OCI-LY1 (cell line): ENCODE measurements at regions not wholly inside any gene's neighbourhood (a gene's known extent, or its start where the extent isn't known, plus 50 kb on each side); places are given as distances from the start of the nearest gene placed in this dataset.

Experiments used
- H2AFZ ChIP-seq: fragments of 200-600 bp; sonication (generic), shearing (Covaris generic); 2 replicates; pipeline ENCODE4 v1.6.0; 2014; ENCODE audit warnings: antibody characterized with exemption, mild to moderate bottlenecking, low read length
- H3F3A ChIP-seq: fragments of 200-600 bp; sonication (generic), shearing (Covaris generic); 2 replicates; pipeline ENCODE4 v1.6.0; 2014; ENCODE audit warnings: mild to moderate bottlenecking, antibody characterized with exemption, low read length, moderate library complexity; ENCODE audit not compliant: insufficient read depth
- H3K27ac ChIP-seq: fragments of 200-600 bp; sonication (generic); 2 replicates; pipeline ENCODE4 v1.5.1; 2014; ENCODE audit warnings: low read length, mixed run types, mild to moderate bottlenecking, low read depth; ENCODE audit not compliant: poor library complexity, severe bottlenecking
- H3K27me3 ChIP-seq: fragments of 200-600 bp; sonication (generic); 2 replicates; pipeline ENCODE4 v1.6.0; 2014; ENCODE audit warnings: antibody characterized with exemption, mild to moderate bottlenecking, low read length, moderate library complexity; ENCODE audit not compliant: insufficient read depth
- H3K36me3 ChIP-seq: fragments of 200-600 bp; sonication (generic); 2 replicates; pipeline ENCODE4 v1.6.1; 2014; ENCODE audit warnings: mild to moderate bottlenecking, antibody characterized with exemption, low read length, moderate library complexity, mixed read lengths; ENCODE audit not compliant: insufficient read depth
- H3K4me1 ChIP-seq: fragments of 200-600 bp; sonication (generic); 2 replicates; pipeline ENCODE4 v1.5.1; 2014; ENCODE audit warnings: mild to moderate bottlenecking, low read length, moderate library complexity; ENCODE audit not compliant: insufficient read depth, severe bottlenecking
- H3K4me2 ChIP-seq: fragments of 200-600 bp; sonication (generic), shearing (Covaris generic); 2 replicates; pipeline ENCODE4 v1.6.1; 2014; ENCODE audit warnings: low read length
- H3K4me3 ChIP-seq: fragments of 200-600 bp; sonication (generic); 2 replicates; pipeline ENCODE4 v1.5.1; 2014; ENCODE audit warnings: low read length, low read depth, mild to moderate bottlenecking, mixed read lengths; ENCODE audit not compliant: poor library complexity, severe bottlenecking
- H3K79me2 ChIP-seq: fragments of 200-600 bp; shearing (Covaris generic); 2 replicates; pipeline ENCODE4 v1.6.1; 2016; ENCODE audit warnings: mixed run types, low read length, mixed read lengths; ENCODE audit not compliant: insufficient read depth
- H3K9ac ChIP-seq: fragments of 200-600 bp; sonication (generic), shearing (Covaris generic); 2 replicates; pipeline ENCODE4 v1.6.1; 2014; ENCODE audit warnings: mild to moderate bottlenecking, low read length, mixed read lengths
- H3K9me2 ChIP-seq: fragments of 200-600 bp; sonication (generic), shearing (Covaris generic); 2 replicates; pipeline ENCODE4 v1.6.1; 2014; ENCODE audit warnings: low read depth, mild to moderate bottlenecking, low read length, mixed read lengths
- H3K9me3 ChIP-seq: fragments of 200-600 bp; shearing (Covaris generic); 2 replicates; pipeline ENCODE4 v1.6.1; 2014; ENCODE audit warnings: low read length, mixed read lengths
- H4K20me1 ChIP-seq: fragments of 200-600 bp; sonication (generic), shearing (Covaris generic); 2 replicates; pipeline ENCODE4 v1.6.0; 2016; ENCODE audit warnings: mild to moderate bottlenecking, low read length; ENCODE audit not compliant: insufficient read depth
- CTCF ChIP-seq: fragments of 200-600 bp; sonication (generic), shearing (Covaris generic); IDR thresholded peaks from 2 replicates; pipeline ENCODE4 v1.5.1; 2017; ENCODE audit warnings: mild to moderate bottlenecking, antibody characterized with exemption, low read length, moderate library complexity, mixed read lengths
- EZH2 ChIP-seq: fragments of 200-600 bp; sonication (generic), shearing (Covaris generic); IDR thresholded peaks from 2 replicates; pipeline ENCODE4 v1.8.0; 2017; ENCODE audit warnings: borderline replicate concordance, mixed run types, mild to moderate bottlenecking, antibody characterized with exemption, low read length, moderate library complexity, mixed read lengths

GRCh38 chr9:81479573-81479972 is 209.8 kb downstream of the TLE1 start:
- no peak overlapping the region for H2AFZ ChIP-seq
- no peaks in the 10 kb centered on the region for H3K4me1 ChIP-seq
- H3K4me3 ChIP-seq, result no peak overlapping the region
- no peaks in the 10 kb centered on the region for H3K27me3 ChIP-seq
- no peaks in the 10 kb centered on the region for H3K9me3 ChIP-seq
- H3K36me3 ChIP-seq, result no peaks in the 10 kb centered on the region
- TF ChIP-seq CTCF (no peak), EZH2 (no peak)
- no peaks in the 10 kb centered on the region for H3K9me2 ChIP-seq
- no peaks in the 10 kb centered on the region for H3K79me2 ChIP-seq
- no peak overlapping the region for H3K4me2 ChIP-seq
- no peak overlapping the region for H3K9ac ChIP-seq
- no peaks in the 10 kb centered on the region for H4K20me1 ChIP-seq
- H3F3A ChIP-seq, result no peaks in the 10 kb centered on the region
- H3K27ac ChIP-seq, result no peak overlapping the region

DNA sequence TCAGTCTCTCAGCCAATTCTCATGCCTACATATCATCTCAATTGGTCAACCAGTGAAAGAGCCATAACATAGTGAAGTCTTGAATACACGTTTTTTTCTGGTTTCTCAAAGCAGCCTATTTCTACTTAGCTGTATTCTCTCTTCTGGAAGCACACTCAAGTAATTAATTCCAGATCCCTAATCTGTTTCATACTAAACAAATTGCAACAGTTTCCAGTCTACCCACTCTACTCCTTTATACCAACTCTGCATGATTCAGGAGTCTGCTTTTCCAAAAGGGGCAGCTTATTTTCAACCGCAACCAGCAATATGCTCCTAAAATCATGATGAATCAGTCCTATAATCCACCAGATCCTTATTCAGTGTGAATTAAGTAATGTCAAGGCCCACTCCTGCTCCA is 211.7 kb downstream of the TLE1 start:
- no peaks in the 10 kb centered on the region for H3K36me3 ChIP-seq
- no peaks in the 10 kb centered on the region for H3K9me3 ChIP-seq
- H3K9me2 ChIP-seq, result no peaks in the 10 kb centered on the region
- H3K9ac ChIP-seq, result no peak overlapping the region
- H3K4me2 ChIP-seq, result no peak overlapping the region
- no peaks in the 10 kb centered on the region for H3F3A ChIP-seq
- H3K27me3 ChIP-seq, result no peaks in the 10 kb centered on the region
- no peaks in the 10 kb centered on the region for H4K20me1 ChIP-seq
- TF ChIP-seq EZH2, result no peak
- TF ChIP-seq CTCF, result no peak
- H3K4me3 ChIP-seq, result no peak overlapping the region
- H3K27ac ChIP-seq, result no peak overlapping the region
- H3K4me1 ChIP-seq, result no peaks in the 10 kb centered on the region
- no peaks in the 10 kb centered on the region for H3K79me2 ChIP-seq
- no peak overlapping the region for H2AFZ ChIP-seq

GRCh38 chr9:81476813-81477490 is 212.4 kb downstream of the TLE1 start:
- Histone ChIP-seq H3K36me3 (no peaks in the 10 kb centered on the region), H3K4me1 (no peaks in the 10 kb centered on the region), H3K79me2 (no peaks in the 10 kb centered on the region), H3K9me2 (no peaks in the 10 kb centered on the region), H3K4me2 (no peak overlapping the region), H3F3A (no peaks in the 10 kb centered on the region), H2AFZ (no peak overlapping the region), H3K9ac (no peak overlapping the region), H3K9me3 (no peaks in the 10 kb centered on the region), H4K20me1 (no peaks in the 10 kb centered on the region), H3K27ac (no peak overlapping the region), H3K27me3 (no peaks in the 10 kb centered on the region), H3K4me3 (no peak overlapping the region)
- TF ChIP-seq CTCF, result no peak
- TF ChIP-seq EZH2, result no peak
